ENCODE measurements at regions not wholly inside any gene's neighbourhood (a gene's known extent, or its start where the extent isn't known, plus 50 kb on each side); places are given as distances from the start of the nearest gene placed in this dataset.

DNA sequence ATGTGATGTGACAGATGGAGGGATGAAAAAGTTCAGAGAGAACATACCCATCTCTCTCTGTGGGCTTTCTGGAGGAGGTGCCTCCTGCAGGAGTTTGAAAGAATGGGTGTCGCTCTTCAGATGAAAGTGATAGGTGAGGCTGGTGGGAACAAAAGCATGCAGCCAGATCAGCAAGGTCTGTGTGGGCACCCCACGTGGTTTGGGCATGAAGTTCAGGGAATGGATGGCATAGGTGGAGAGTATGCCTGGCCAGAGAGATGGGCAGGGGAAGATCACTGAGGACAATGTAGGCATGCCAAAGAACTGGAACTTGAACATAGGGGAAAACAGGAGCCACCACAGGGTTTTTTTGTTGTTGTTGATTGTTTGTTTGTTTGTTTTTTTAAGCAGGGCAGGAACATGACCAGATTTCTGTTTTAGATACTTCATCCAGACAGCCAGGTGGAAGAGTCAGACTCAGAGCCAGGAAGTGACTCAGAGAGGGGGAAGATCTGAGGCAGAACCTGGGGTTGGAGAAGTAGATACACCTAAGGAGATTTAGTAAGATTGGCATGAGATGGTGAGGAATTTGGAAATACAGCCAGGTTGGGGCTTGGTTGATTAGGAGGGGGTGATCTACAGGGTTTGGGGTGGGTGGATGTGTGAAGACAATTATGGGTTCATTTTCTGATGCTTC lies 64.8 kb upstream of the CLSTN2 start:
- H3K27ac Mint-ChIP-seq: no peak overlapping the region
- no peaks in the 10 kb centered on the region for H3K36me3 Mint-ChIP-seq
- no peak overlapping the region for H3K4me3 Mint-ChIP-seq
- CTCF ChIA-PET: no interaction called here
- H3K9me3 Mint-ChIP-seq (ENCODE audit: low read depth): no peaks in the 10 kb centered on the region
- DNase-seq: no peak
- H3K27me3 Mint-ChIP-seq: no peaks in the 10 kb centered on the region
- no peak for ATAC-seq
- no peaks in the 10 kb centered on the region for H3K4me1 Mint-ChIP-seq

DNA sequence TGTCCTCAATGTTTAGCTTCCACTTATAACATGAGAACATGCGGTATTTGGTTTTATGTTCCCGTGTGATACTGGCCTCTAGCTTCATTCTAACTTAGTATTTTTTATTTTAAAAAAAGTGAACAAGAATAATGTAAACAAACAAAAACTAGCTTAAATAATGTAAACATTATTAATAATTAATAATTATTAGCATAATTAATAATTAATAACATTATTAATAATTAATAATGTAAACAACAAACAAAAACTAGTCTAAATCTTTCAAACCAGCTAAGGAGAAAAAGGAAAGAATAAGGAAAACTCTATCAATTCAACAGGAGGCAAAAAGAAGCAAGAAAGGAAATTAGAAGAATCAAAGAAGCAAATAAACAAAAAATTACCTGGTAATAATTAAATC lies 66.2 kb upstream of the CLSTN2 start:
- no peaks in the 10 kb centered on the region for H3K36me3 Mint-ChIP-seq
- H3K27me3 Mint-ChIP-seq: no peaks in the 10 kb centered on the region
- no peaks in the 10 kb centered on the region for H3K4me1 Mint-ChIP-seq
- H3K27ac Mint-ChIP-seq: no peak overlapping the region
- DNase-seq (no peak), ATAC-seq (no peak)
- CTCF ChIA-PET: no interaction called here
- H3K9me3 Mint-ChIP-seq (ENCODE audit: low read depth): no peaks in the 10 kb centered on the region
- no peak overlapping the region for H3K4me3 Mint-ChIP-seq

DNA sequence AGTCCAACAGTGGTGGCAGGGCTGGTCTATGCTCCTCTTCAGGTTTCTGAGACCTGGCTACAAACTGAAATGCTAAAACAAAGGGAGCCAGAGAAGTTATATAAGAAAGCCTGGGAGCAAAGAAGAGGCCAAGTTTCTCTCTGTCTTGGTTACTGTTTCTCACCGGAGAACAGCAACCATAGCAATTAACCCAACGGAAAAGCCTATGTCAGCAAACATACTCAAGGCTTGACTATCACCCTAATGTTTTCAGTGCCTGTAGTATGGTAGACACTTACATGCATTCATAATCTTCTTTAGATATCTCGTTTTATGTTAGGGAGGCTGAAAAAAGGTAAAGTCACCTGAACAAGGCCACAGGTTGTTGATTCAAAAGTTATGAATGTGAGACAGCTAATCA lies 86.3 kb upstream of the CLSTN2 start:
- CTCF ChIA-PET: no interaction called here
- peaks cover 2% of the 10 kb centered on the region for H3K9me3 Mint-ChIP-seq (ENCODE audit: low read depth)

DNA sequence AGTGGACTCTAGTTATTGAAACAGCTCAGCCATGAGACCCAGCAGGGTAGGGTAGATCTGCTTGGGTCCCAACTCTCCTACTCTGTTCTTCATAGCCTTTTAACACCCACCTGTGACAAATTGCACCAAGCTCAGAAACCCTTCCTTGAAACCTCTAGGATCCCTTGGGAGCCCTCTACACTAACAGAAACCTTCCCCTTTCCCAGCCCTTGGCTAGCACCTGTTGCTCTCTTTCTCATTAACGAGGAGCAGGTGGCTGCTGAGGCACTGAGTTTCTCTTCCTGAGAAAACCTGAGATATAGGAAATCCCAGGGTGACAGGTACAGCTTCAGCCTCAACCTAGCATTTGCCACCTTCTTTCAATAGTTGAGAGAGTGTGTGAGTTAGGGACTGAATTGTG lies 88.3 kb upstream of the CLSTN2 start:
- CTCF ChIA-PET: no interaction called here

More for the DNA sequence above, 86.3 kb upstream of the CLSTN2 start:
- no peaks in the 10 kb centered on the region for H3K36me3 Mint-ChIP-seq
- ATAC-seq (no peak), DNase-seq (no peak)
- no peaks in the 10 kb centered on the region for H3K27me3 Mint-ChIP-seq
- no peak overlapping the region for H3K4me3 Mint-ChIP-seq
- H3K27ac Mint-ChIP-seq: no peak overlapping the region
- H3K4me1 Mint-ChIP-seq: no peaks in the 10 kb centered on the region

DNA sequence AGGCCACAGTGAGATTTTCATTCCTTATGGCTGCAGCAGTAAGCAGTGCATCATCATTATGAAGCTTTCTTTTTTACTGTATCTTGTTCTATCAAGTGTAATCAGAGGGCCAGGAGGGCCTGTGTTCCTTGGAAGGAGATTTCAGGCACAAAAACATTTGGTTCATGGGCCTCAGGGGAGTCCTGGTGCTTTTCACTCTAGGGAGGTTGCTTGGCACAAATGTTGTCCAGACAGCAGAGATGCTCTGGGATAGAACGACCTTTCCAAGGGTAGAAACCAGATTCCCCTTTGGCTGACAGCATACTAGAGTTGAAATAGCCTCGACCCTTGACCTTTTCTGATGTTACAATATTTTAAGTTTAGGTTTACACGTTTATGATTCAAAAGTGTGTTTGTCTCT lies 95.3 kb upstream of the CLSTN2 start:
- no peaks in the 10 kb centered on the region for H3K27me3 Mint-ChIP-seq
- no peaks in the 10 kb centered on the region for H3K36me3 Mint-ChIP-seq
- no peak overlapping the region for H3K27ac Mint-ChIP-seq

More for the DNA sequence above, 88.3 kb upstream of the CLSTN2 start:
- no peak for DNase-seq
- H3K4me1 Mint-ChIP-seq: no peaks in the 10 kb centered on the region
- H3K27me3 Mint-ChIP-seq: no peaks in the 10 kb centered on the region
- no peak overlapping the region for H3K27ac Mint-ChIP-seq
- no peaks in the 10 kb centered on the region for H3K9me3 Mint-ChIP-seq (ENCODE audit: low read depth)
- no peaks in the 10 kb centered on the region for H3K36me3 Mint-ChIP-seq
- no peak for ATAC-seq
- no peak overlapping the region for H3K4me3 Mint-ChIP-seq

DNA sequence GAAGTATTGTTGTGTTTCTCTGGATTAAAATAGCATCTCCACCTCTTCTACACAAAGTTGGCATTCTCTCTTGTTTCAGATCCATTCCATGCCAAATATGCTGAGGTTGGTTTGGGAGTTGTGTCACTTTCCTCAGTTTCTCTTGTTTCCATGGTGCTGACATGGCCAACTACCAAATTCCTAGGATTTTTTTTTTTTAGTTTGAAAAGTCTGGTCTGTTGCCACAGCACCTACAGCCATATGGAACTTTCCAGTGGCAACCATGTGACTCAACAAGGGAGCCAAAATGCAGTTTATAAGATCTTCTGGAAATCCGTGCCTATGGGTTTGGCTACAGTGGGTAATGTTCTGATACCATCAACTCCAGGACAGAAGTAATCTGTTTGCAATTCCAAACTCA lies 96.0 kb upstream of the CLSTN2 start:
- no peak for DNase-seq
- no peaks in the 10 kb centered on the region for H3K9me3 Mint-ChIP-seq (ENCODE audit: low read depth)
- H3K4me3 Mint-ChIP-seq: no peak overlapping the region
- no peak for ATAC-seq
- no peaks in the 10 kb centered on the region for H3K4me1 Mint-ChIP-seq
- no peaks in the 10 kb centered on the region for H3K27me3 Mint-ChIP-seq
- CTCF ChIA-PET: no interaction called here
- no peaks in the 10 kb centered on the region for H3K36me3 Mint-ChIP-seq
- H3K27ac Mint-ChIP-seq: no peak overlapping the region

More for the DNA sequence above, 95.3 kb upstream of the CLSTN2 start:
- no peak for DNase-seq
- CTCF ChIA-PET: no interaction called here
- no peaks in the 10 kb centered on the region for H3K4me1 Mint-ChIP-seq
- no peaks in the 10 kb centered on the region for H3K9me3 Mint-ChIP-seq (ENCODE audit: low read depth)
- H3K4me3 Mint-ChIP-seq: no peak overlapping the region
- no peak for ATAC-seq

DNA sequence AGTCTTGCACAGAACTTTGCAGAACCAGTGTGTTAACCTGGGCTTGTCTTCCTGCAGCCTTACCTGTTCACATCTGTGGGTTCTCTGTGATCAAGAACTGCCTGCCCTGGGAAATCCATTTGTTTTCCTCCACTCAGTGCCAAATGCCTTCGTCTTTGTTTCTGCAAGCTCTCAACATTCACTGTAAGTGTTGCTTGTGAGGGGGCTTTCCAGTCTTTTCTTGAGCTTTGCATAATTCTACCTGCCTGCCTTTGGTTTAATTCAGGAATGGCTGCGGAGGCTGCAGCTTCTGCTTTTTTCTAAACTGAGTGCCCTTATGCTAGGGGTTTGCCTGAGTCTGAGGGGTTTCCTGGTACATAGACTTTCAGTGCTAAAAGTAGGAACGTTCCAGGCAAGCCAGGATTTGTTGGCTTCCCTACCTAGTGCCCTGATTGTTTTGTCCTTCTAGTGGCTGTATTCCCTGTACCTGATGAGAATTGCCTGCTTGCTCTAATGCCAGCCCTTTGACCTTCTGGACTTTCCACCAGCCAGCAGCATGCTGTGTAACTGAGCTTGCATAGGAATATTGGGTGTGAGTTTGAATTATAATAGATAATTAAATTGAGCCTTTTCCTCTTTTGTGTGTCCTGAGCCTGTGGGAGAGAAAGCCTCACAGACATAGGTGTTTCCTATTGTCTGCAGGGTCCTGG lies 96.6 kb upstream of the CLSTN2 start:
- Mint-ChIP-seq H3K36me3 (no peaks in the 10 kb centered on the region), H3K4me3 (no peak overlapping the region), H3K27me3 (no peaks in the 10 kb centered on the region), H3K4me1 (no peaks in the 10 kb centered on the region), H3K9me3 (ENCODE audit: low read depth) (no peaks in the 10 kb centered on the region), H3K27ac (no peak overlapping the region)
- DNase-seq (no peak), ATAC-seq (no peak)
- CTCF ChIA-PET: no interaction called here

DNA sequence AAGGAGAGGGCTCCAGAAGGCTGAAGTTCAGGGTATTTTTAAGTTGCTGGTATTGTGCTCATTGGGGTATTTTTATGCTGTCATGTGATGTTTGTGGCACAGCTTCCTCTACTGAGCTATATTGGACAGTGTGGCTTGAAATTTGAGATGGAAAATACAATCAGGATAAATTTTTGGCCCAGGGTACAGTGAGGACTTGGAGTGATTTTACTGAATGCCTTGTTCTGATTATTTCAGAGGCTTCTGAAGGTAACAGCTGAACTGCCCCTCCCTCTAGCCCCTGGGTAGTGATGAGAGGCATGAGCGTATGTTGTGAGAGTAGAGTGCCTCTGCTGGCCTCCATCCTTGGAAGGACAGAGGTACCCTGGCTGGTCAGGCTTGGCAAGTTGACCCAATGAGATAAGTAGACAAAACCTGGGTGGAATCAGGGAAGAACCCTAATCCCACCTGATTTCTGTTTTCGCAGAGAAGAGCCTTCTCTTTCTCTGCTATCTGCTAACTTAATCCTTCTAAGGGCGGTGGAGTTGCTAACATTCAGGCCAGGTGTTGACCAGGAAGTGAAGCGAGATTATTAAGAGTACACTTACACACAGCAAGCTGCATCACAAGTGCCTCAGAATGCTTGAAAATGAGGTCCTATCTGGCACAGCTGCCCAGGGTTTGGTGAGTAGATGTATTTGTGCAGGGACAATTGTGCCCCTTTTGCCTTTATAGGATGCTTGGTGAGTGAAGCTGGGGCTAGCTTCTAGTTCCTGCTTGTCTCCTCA lies 98.1 kb upstream of the CLSTN2 start:
- Mint-ChIP-seq H3K27ac (no peak overlapping the region), H3K4me3 (no peak overlapping the region), H3K9me3 (ENCODE audit: low read depth) (no peaks in the 10 kb centered on the region), H3K27me3 (no peaks in the 10 kb centered on the region), H3K4me1 (no peaks in the 10 kb centered on the region), H3K36me3 (no peaks in the 10 kb centered on the region)
- no peak for ATAC-seq
- CTCF ChIA-PET: no interaction called here
- DNase-seq: no peak

DNA sequence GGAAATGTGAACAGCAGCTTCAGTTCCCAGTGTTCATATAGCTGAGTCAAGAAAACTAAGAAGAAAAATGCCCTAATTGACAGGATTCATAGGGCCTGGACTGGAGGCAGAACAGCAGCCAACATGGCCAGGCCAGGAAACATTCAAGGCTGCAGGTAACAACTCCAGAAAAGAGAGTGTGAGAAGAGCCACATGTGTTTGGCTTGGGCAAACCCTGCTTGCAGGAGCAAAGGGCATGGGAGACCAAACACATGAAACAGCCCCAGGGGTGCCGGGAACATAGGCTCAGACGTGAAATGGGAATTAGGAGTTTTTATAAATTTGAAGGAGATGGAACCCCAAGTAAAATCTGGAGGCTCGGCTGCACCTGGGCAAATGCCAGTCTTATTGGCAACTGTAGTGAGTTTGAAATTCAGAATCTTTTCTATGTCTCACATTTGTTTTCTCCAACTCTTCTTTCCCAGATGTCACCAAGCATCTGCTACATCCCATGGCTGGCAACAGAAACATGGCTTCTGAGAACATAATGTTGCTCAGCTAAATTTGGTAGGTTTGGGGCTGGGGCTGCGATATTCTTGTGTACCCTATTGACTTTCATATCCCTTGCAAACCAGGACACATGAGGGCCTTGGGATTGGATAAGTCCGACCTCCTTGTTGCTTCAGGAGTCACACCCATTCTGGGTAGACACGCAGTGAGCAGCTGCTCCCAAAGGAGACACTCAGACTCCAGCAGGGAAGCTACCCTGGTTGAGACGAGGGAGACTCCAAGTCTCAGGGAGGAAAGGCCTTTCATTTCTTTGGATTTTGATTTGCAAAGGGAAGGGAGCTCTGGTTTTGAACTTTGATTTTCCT lies 98.9 kb upstream of the CLSTN2 start:
- ATAC-seq (no peak), DNase-seq (no peak)
- CTCF ChIA-PET: no interaction called here
- H3K9me3 Mint-ChIP-seq (ENCODE audit: low read depth): no peaks in the 10 kb centered on the region
- H3K36me3 Mint-ChIP-seq: no peaks in the 10 kb centered on the region
- no peaks in the 10 kb centered on the region for H3K27me3 Mint-ChIP-seq
- H3K4me3 Mint-ChIP-seq: no peak overlapping the region
- H3K4me1 Mint-ChIP-seq: no peaks in the 10 kb centered on the region
- H3K27ac Mint-ChIP-seq: no peak overlapping the region

DNA sequence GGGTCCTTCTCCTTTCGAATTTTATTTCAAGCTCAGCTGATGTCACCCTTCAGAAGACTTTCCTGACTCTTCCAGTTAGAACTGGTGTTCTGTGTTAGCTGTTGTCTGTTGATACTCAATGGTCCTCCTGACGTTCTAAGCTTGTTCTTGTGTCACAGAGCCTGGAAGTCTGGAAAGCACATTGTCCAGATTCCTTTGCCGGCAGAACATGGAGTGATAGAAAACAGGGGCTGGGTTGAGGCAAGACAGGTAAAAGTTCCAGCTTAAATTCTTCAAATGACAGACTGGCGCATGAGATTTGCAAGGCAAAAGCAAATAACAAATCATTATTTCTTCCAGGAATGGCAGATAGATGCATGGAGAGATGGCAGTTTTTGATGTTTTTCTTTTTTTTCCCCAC lies 102.0 kb upstream of the CLSTN2 start:
- CTCF ChIA-PET: no interaction called here
- no peak overlapping the region for H3K4me3 Mint-ChIP-seq

DNA sequence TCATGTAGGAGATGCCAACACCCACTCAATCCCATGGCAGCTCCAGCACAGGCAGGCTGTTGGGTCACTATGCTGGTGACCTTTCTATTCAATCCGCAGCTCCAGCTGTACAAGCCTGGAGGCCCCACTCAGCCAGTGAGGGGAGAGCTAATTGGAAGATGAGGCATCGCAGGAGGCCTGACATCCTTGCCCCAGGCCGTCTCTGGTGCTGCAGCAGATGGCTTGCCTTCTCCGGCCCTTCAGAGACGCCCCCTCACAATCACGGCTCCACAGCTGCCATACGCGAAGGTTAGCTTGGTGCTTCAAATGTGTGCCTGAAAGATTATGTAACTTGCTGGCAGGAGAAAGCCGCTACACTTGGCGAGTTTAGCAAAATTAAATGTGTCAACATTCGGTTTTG lies 104.2 kb upstream of the CLSTN2 start:
- Mint-ChIP-seq H3K4me1 (no peaks in the 10 kb centered on the region), H3K9me3 (ENCODE audit: low read depth) (no peaks in the 10 kb centered on the region), H3K27ac (no peak overlapping the region), H3K4me3 (no peak overlapping the region), H3K36me3 (no peaks in the 10 kb centered on the region), H3K27me3 (no peaks in the 10 kb centered on the region)
- CTCF ChIA-PET: no interaction called here
- ATAC-seq (no peak), DNase-seq (no peak)

More for the DNA sequence above, 102.0 kb upstream of the CLSTN2 start:
- H3K9me3 Mint-ChIP-seq (ENCODE audit: low read depth): no peaks in the 10 kb centered on the region
- no peaks in the 10 kb centered on the region for H3K36me3 Mint-ChIP-seq
- H3K27me3 Mint-ChIP-seq: no peaks in the 10 kb centered on the region
- no peak overlapping the region for H3K27ac Mint-ChIP-seq
- ATAC-seq: no peak
- DNase-seq: no peak
- no peaks in the 10 kb centered on the region for H3K4me1 Mint-ChIP-seq

DNA sequence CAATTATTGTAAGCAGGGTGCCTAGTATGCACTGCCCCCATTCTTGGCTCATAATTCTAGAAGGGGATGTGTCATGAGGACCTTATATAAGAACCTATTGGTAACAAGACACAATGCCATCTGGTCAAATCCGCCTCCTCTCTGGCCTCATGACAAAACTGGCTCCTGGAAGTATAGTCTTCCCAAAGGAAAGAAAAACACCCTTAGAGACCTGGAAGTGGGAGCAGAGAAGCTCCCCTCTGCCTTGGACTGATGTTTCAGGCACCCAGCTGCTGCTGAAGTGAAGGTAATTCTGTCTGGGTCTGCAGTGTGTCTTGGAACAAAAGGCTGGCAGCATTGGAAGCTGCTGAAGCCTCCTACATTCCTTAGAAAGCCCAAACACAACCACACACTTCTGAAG lies 107.2 kb upstream of the CLSTN2 start:
- H3K4me3 Mint-ChIP-seq: no peak overlapping the region
- no peaks in the 10 kb centered on the region for H3K9me3 Mint-ChIP-seq (ENCODE audit: low read depth)
- no peaks in the 10 kb centered on the region for H3K27me3 Mint-ChIP-seq
- H3K4me1 Mint-ChIP-seq: no peaks in the 10 kb centered on the region
- ATAC-seq (no peak), DNase-seq (no peak)
- no peaks in the 10 kb centered on the region for H3K36me3 Mint-ChIP-seq
- no peak overlapping the region for H3K27ac Mint-ChIP-seq
- CTCF ChIA-PET: no interaction called here

DNA sequence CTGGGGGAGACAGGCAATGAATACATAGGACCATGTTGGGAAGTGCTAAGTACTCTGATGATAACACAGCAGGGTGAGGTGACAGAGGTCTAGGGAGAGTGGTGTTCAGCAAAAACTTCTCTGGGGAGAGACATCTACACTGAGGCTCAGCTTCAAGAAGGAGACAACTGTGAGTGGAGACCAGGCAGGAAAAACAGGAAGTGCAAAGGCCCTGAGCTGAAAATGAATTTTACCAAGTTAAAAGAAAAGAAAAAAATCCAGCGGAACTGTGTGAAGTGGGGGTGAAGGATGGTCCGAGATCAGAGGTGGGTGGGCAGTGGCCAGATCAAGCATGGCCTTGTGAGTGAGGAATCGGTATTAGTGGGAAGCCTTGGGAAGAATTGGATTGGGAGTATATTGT lies 110.1 kb upstream of the CLSTN2 start:
- Mint-ChIP-seq H3K4me1 (no peaks in the 10 kb centered on the region), H3K4me3 (no peak overlapping the region), H3K36me3 (no peaks in the 10 kb centered on the region), H3K27me3 (no peaks in the 10 kb centered on the region), H3K27ac (no peak overlapping the region), H3K9me3 (ENCODE audit: low read depth) (no peaks in the 10 kb centered on the region)
- DNase-seq (no peak), ATAC-seq (no peak)
- CTCF ChIA-PET: no interaction called here

Measured in activated CD8-positive, alpha-beta memory T cell treated with anti-CD3 and anti-CD28 coated beads, Interleukin-2, amount 10 ng/mL, durations not matched to agents 7 days and 5 days (primary cell).